ENCODE measurements at regions not wholly inside any gene's neighbourhood (a gene's known extent, or its start where the extent isn't known, plus 50 kb on each side); places are given as distances from the start of the nearest gene placed in this dataset.

GRCh38 chr3:106508331-106508893, 639.6 kb upstream of the CBLB start:
- no peak for TF ChIP-seq CTCF (IDR thresholded peaks at IDR 0.05)
- TF ChIP-seq POLR2A (IDR thresholded peaks at IDR 0.05), result no peak
